WTC11 (cell line): ENCODE measurements at regions not wholly inside any gene's neighbourhood (a gene's known extent, or its start where the extent isn't known, plus 50 kb on each side); places are given as distances from the start of the nearest gene placed in this dataset.

Experiments used
- ATAC-seq: fragments of 200-7000 bp; cut with Tn5 transposase; 2 replicates; pipeline ENCODE4 v1.10.0; 2021; ENCODE audit warnings: mild to moderate bottlenecking, moderate library complexity
- CTCF ChIA-PET: fragments of 300-600 bp; sonication (Branson Sonifier 250); formaldehyde crosslinking; loops from one replicate; lab custom pipeline; 2021; ENCODE audit warnings: antibody characterized with exemption; lab: Charles Lee
- POLR2A ChIA-PET: fragments of 350-600 bp; sonication (Branson Sonifier 250); formaldehyde crosslinking; loops from one replicate; lab custom pipeline; 2021; ENCODE audit warnings: antibody characterized with exemption; lab: Charles Lee
- DNase-seq: peaks from one replicate; pipeline ENCODE4 v3.0.0; 2021; ENCODE audit warnings: low spot score
- H3K27ac Mint-ChIP-seq: 2 replicates; pipeline ENCODE4 v1.8.0; 2021; ENCODE audit warnings: mixed read lengths
- H3K27me3 Mint-ChIP-seq: 2 replicates; pipeline ENCODE4 v1.8.0; 2021; ENCODE audit warnings: low read depth, mild to moderate bottlenecking, moderate library complexity, mixed read lengths
- H3K36me3 Mint-ChIP-seq: 2 replicates; pipeline ENCODE4 v1.8.0; 2021; ENCODE audit warnings: mixed read lengths
- H3K4me1 Mint-ChIP-seq: 2 replicates; pipeline ENCODE4 v1.8.0; 2022; ENCODE audit warnings: mixed read lengths
- H3K4me3 Mint-ChIP-seq: 2 replicates; pipeline ENCODE4 v1.8.0; 2021; ENCODE audit warnings: mild to moderate bottlenecking, moderate library complexity, mixed read lengths
- H3K9me3 Mint-ChIP-seq: 2 replicates; pipeline ENCODE4 v1.8.0; 2021; ENCODE audit warnings: mixed read lengths
- ATF1 ChIP-seq: sonication (generic); formaldehyde crosslinking; IDR thresholded peaks from 2 replicates; pipeline ENCODE4 v1.8.1; 2023; ENCODE audit warnings: mild to moderate bottlenecking, moderate library complexity, missing genetic modification reagents
- ATF2 ChIP-seq: sonication (generic); formaldehyde crosslinking; IDR thresholded peaks from 2 replicates; pipeline ENCODE4 v1.8.1; 2022; ENCODE audit warnings: low read depth, missing genetic modification reagents, borderline replicate concordance
- ATF6 ChIP-seq: sonication (generic); formaldehyde crosslinking; IDR thresholded peaks from 2 replicates; pipeline ENCODE4 v1.8.1; 2023; ENCODE audit warnings: mild to moderate bottlenecking, missing genetic modification reagents
- EMX1 ChIP-seq: fragments of 250-450 bp; sonication (Bioruptor Pico); IDR thresholded peaks from 2 replicates; pipeline ENCODE4 v1.8.0; 2021; ENCODE audit warnings: mild to moderate bottlenecking
- ESRRA ChIP-seq: sonication (generic); formaldehyde crosslinking; IDR thresholded peaks from 2 replicates; pipeline ENCODE4 v1.8.1; 2022; ENCODE audit warnings: mild to moderate bottlenecking, missing genetic modification reagents, borderline replicate concordance
- FOXK1 ChIP-seq: sonication (generic); formaldehyde crosslinking; IDR thresholded peaks from 2 replicates; pipeline ENCODE4 v1.8.0; 2022; ENCODE audit warnings: mild to moderate bottlenecking, moderate library complexity, missing genetic modification reagents
- MAX ChIP-seq: sonication (generic); formaldehyde crosslinking; IDR thresholded peaks from 2 replicates; pipeline ENCODE4 v1.8.0; 2022; ENCODE audit warnings: mild to moderate bottlenecking, missing genetic modification reagents
- NFYB ChIP-seq: sonication (generic); formaldehyde crosslinking; conservative IDR thresholded peaks from 2 replicates; pipeline ENCODE4 v1.8.0; 2022; ENCODE audit warnings: low read depth, missing genetic modification reagents
- NR1H2 ChIP-seq: sonication (generic); formaldehyde crosslinking; IDR thresholded peaks from 2 replicates; pipeline ENCODE4 v1.9.0; 2021; ENCODE audit warnings: mild to moderate bottlenecking, moderate library complexity, missing genetic modification reagents
- NR2C2 ChIP-seq: sonication (generic); formaldehyde crosslinking; IDR thresholded peaks from 2 replicates; pipeline ENCODE4 v1.8.0; 2022; ENCODE audit warnings: mild to moderate bottlenecking, missing genetic modification reagents
- OVOL2 ChIP-seq: fragments of 250-450 bp; sonication (Bioruptor Pico); IDR thresholded peaks from 2 replicates; pipeline ENCODE4 v1.9.0; 2021; ENCODE audit warnings: mild to moderate bottlenecking, borderline replicate concordance
- RELA ChIP-seq: sonication (generic); formaldehyde crosslinking; IDR thresholded peaks from 2 replicates; pipeline ENCODE4 v1.8.1; 2022; ENCODE audit warnings: missing genetic modification reagents, mild to moderate bottlenecking, borderline replicate concordance
- SMAD4 ChIP-seq: sonication (generic); formaldehyde crosslinking; IDR thresholded peaks from 2 replicates; pipeline ENCODE4 v1.8.0; 2022; ENCODE audit warnings: mild to moderate bottlenecking, missing genetic modification reagents
- SOX15 ChIP-seq: fragments of 250-450 bp; sonication (Bioruptor Pico); IDR thresholded peaks from 2 replicates; pipeline ENCODE4 v1.9.0; 2021; ENCODE audit warnings: mild to moderate bottlenecking
- TCF7 ChIP-seq: sonication (generic); formaldehyde crosslinking; IDR thresholded peaks from 2 replicates; pipeline ENCODE4 v1.8.0; 2022; ENCODE audit warnings: mild to moderate bottlenecking, low read depth, missing genetic modification reagents, moderate library complexity
- TEAD1 ChIP-seq: sonication (generic); formaldehyde crosslinking; IDR thresholded peaks from 2 replicates; pipeline ENCODE4 v1.8.0; 2022; ENCODE audit warnings: mild to moderate bottlenecking, missing genetic modification reagents
- TEAD4 ChIP-seq: sonication (generic); formaldehyde crosslinking; IDR thresholded peaks from 2 replicates; pipeline ENCODE4 v1.8.0; 2022; ENCODE audit warnings: mild to moderate bottlenecking, missing genetic modification reagents
- USF2 ChIP-seq: sonication (generic); formaldehyde crosslinking; IDR thresholded peaks from 2 replicates; pipeline ENCODE4 v1.8.1; 2023; ENCODE audit warnings: mild to moderate bottlenecking, missing genetic modification reagents, moderate library complexity
- ZNF121 ChIP-seq: sonication (generic); formaldehyde crosslinking; IDR thresholded peaks from 2 replicates; pipeline ENCODE4 v1.8.0; 2023; ENCODE audit warnings: missing genetic modification reagents
- ZNF232 ChIP-seq: sonication (generic); formaldehyde crosslinking; IDR thresholded peaks from 2 replicates; pipeline ENCODE4 v1.8.0; 2022; ENCODE audit warnings: mild to moderate bottlenecking, missing genetic modification reagents
- ZNF317 ChIP-seq: sonication (generic); formaldehyde crosslinking; IDR thresholded peaks from 2 replicates; pipeline ENCODE4 v1.8.1; 2023; ENCODE audit warnings: low read depth, mild to moderate bottlenecking, moderate library complexity, missing genetic modification reagents, borderline replicate concordance
- ZNF396 ChIP-seq: fragments of 250-450 bp; sonication (Bioruptor Pico); IDR thresholded peaks from 2 replicates; pipeline ENCODE4 v1.8.0; 2021; ENCODE audit warnings: mild to moderate bottlenecking, moderate library complexity, borderline replicate concordance
- TF ChIP-seq, protein P1 (sequence below): sonication (generic); formaldehyde crosslinking; conservative IDR thresholded peaks from 2 replicates; pipeline ENCODE4 v1.8.1; 2022; ENCODE audit warnings: mild to moderate bottlenecking, missing genetic modification reagents
- TF ChIP-seq, protein P2 (sequence below): sonication (generic); formaldehyde crosslinking; IDR thresholded peaks from 2 replicates; pipeline ENCODE4 v1.8.1; 2023; ENCODE audit warnings: mild to moderate bottlenecking, missing genetic modification reagents, borderline replicate concordance
- TF ChIP-seq, protein P3 (sequence below): sonication (generic); formaldehyde crosslinking; IDR thresholded peaks from 2 replicates; pipeline ENCODE4 v1.8.1; 2022; ENCODE audit warnings: mild to moderate bottlenecking, missing genetic modification reagents, moderate library complexity, borderline replicate concordance
- TF ChIP-seq, protein P4 (sequence below): sonication (generic); formaldehyde crosslinking; IDR thresholded peaks from 2 replicates; pipeline ENCODE4 v1.8.0; 2023; ENCODE audit warnings: missing genetic modification reagents

GRCh38 chr5:107324809-107325208 lies 345.9 kb downstream of the EFNA5 start (continued):
- TF ChIP-seq NR1H2 (CRISPR knock-in tag) (no peak), SMAD4 (CRISPR knock-in tag) (no peak), NR2C2 (no peak), MAX (no peak), FOXK1 (CRISPR knock-in tag) (no peak), OVOL2 (CRISPR knock-in tag) (no peak), USF2 (no peak), NFYB (CRISPR knock-in tag) (no peak), ESRRA (CRISPR knock-in tag) (no peak), SOX15 (CRISPR knock-in tag) (no peak), EMX1 (CRISPR knock-in tag) (no peak)
- TF ChIP-seq, protein P1, sequence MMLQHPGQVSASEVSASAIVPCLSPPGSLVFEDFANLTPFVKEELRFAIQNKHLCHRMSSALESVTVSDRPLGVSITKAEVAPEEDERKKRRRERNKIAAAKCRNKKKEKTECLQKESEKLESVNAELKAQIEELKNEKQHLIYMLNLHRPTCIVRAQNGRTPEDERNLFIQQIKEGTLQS: no peak
- TF ChIP-seq, protein P2, sequence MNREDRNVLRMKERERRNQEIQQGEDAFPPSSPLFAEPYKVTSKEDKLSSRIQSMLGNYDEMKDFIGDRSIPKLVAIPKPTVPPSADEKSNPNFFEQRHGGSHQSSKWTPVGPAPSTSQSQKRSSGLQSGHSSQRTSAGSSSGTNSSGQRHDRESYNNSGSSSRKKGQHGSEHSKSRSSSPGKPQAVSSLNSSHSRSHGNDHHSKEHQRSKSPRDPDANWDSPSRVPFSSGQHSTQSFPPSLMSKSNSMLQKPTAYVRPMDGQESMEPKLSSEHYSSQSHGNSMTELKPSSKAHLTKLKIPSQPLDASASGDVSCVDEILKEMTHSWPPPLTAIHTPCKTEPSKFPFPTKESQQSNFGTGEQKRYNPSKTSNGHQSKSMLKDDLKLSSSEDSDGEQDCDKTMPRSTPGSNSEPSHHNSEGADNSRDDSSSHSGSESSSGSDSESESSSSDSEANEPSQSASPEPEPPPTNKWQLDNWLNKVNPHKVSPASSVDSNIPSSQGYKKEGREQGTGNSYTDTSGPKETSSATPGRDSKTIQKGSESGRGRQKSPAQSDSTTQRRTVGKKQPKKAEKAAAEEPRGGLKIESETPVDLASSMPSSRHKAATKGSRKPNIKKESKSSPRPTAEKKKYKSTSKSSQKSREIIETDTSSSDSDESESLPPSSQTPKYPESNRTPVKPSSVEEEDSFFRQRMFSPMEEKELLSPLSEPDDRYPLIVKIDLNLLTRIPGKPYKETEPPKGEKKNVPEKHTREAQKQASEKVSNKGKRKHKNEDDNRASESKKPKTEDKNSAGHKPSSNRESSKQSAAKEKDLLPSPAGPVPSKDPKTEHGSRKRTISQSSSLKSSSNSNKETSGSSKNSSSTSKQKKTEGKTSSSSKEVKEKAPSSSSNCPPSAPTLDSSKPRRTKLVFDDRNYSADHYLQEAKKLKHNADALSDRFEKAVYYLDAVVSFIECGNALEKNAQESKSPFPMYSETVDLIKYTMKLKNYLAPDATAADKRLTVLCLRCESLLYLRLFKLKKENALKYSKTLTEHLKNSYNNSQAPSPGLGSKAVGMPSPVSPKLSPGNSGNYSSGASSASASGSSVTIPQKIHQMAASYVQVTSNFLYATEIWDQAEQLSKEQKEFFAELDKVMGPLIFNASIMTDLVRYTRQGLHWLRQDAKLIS (CRISPR knock-in tag): no peak

GRCh38 chr5:107324071-107324470 lies 346.7 kb downstream of the EFNA5 start:
- H3K27ac Mint-ChIP-seq: no peak overlapping the region
- TF ChIP-seq TCF7 (CRISPR knock-in tag) (no peak), SOX15 (CRISPR knock-in tag) (no peak), ATF2 (CRISPR knock-in tag) (no peak), ZNF232 (no peak)
- H3K36me3 Mint-ChIP-seq: no peaks in the 10 kb centered on the region
- ChIA-PET CTCF (no interaction called here), POLR2A (no interaction called here)
- H3K27me3 Mint-ChIP-seq: no peaks in the 10 kb centered on the region
- peaks cover 18% of the 10 kb centered on the region for H3K4me1 Mint-ChIP-seq
- ATAC-seq: no peak
- H3K9me3 Mint-ChIP-seq: no peaks in the 10 kb centered on the region
- H3K4me3 Mint-ChIP-seq: no peak overlapping the region
- DNase-seq: no peak

DNA sequence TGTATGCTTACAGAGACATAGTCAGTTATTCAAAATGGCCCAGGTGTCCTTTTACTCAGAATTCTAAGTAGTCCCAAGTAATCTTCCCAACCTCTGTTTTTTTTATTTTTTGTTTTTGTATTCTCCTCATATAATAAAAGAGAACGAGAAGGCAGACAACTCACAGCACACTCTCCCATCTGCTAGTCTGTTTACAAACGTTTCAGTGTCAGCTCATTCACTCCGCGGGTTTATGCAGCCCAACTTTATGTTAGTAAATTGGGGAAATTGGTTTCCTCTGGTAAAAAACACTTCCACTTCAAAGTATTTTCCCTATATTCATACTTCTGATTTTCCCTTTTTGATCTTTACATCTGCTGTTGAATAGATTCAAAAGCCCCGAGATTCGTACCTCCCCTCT lies 347.2 kb downstream of the EFNA5 start:
- CTCF ChIA-PET: no interaction called here
- Mint-ChIP-seq H3K27me3 (no peaks in the 10 kb centered on the region), H3K9me3 (no peaks in the 10 kb centered on the region), H3K4me1 (peaks cover 18% of the 10 kb centered on the region), H3K4me3 (no peak overlapping the region), H3K36me3 (no peaks in the 10 kb centered on the region), H3K27ac (no peak overlapping the region)
- POLR2A ChIA-PET: no interaction called here
- no peak for ATAC-seq
- DNase-seq: no peak
- TF ChIP-seq ATF6 (CRISPR knock-in tag) (no peak), ZNF121 (no peak), TEAD1 (no peak), ATF1 (CRISPR knock-in tag) (no peak), RELA (CRISPR knock-in tag) (no peak), TEAD4 (CRISPR knock-in tag) (no peak), ZNF396 (CRISPR knock-in tag) (no peak), ZNF317 (CRISPR knock-in tag) (no peak)
- TF ChIP-seq, protein P3, sequence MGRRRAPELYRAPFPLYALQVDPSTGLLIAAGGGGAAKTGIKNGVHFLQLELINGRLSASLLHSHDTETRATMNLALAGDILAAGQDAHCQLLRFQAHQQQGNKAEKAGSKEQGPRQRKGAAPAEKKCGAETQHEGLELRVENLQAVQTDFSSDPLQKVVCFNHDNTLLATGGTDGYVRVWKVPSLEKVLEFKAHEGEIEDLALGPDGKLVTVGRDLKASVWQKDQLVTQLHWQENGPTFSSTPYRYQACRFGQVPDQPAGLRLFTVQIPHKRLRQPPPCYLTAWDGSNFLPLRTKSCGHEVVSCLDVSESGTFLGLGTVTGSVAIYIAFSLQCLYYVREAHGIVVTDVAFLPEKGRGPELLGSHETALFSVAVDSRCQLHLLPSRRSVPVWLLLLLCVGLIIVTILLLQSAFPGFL (CRISPR knock-in tag): no peak
- TF ChIP-seq, protein P4, sequence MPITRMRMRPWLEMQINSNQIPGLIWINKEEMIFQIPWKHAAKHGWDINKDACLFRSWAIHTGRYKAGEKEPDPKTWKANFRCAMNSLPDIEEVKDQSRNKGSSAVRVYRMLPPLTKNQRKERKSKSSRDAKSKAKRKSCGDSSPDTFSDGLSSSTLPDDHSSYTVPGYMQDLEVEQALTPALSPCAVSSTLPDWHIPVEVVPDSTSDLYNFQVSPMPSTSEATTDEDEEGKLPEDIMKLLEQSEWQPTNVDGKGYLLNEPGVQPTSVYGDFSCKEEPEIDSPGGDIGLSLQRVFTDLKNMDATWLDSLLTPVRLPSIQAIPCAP: no peak
